Common myeloid progenitor, CD34-positive (primary cell): ENCODE measurements at regions not wholly inside any gene's neighbourhood (a gene's known extent, or its start where the extent isn't known, plus 50 kb on each side); places are given as distances from the start of the nearest gene placed in this dataset.

Source experiments
- CTCF ChIA-PET: fragments of 350-600 bp; sonication (Branson Sonifier 250); formaldehyde crosslinking; loops from one replicate; lab custom pipeline; 2021; ENCODE audit warnings: antibody characterized with exemption; lab: Charles Lee
- POLR2A ChIA-PET: fragments of 350-600 bp; sonication (Branson Sonifier 250); formaldehyde crosslinking; loops from one replicate; lab custom pipeline; 2021; ENCODE audit warnings: antibody characterized with exemption; lab: Charles Lee
- DNase-seq, 3 donors: peaks; one replicate each; pipeline versions ENCODE4 v3.0.0 to v3.0.0-alpha.2; 2013
- H3K27ac ChIP-seq, 2 experiments: 1 replicate in 1 of 2; 2 replicates in 1 of 2; pipeline ENCODE4 v1.7.0; 2013; ENCODE audit warnings: inconsistent platforms in 2 of 2, low read length in 2 of 2, mild to moderate bottlenecking in 2 of 2, low read depth in 1 of 2, moderate library complexity in 1 of 2; ENCODE audit not compliant: severe bottlenecking in 2 of 2, insufficient read depth in 1 of 2, poor library complexity in 1 of 2
- H3K27me3 ChIP-seq, 5 experiments: replicated peaks in 2 of 5; 1 replicate in 3 of 5; 2 replicates in 2 of 5; pipeline versions ENCODE4 v1.6.1 to v1.7.0; 2013; ENCODE audit warnings: low read length in 4 of 5, mild to moderate bottlenecking in 2 of 5, moderate library complexity in 2 of 5, inconsistent platforms in 1 of 5; ENCODE audit not compliant: insufficient read depth in 5 of 5, control insufficient read depth in 4 of 5
- H3K36me3 ChIP-seq, 4 experiments: 1 replicate in 2 of 4; 2 replicates in 2 of 4; pipeline versions ENCODE4 v1.6.1 to v1.7.0; 2013; ENCODE audit warnings: low read length in 3 of 4, control low read depth in 1 of 4, mild to moderate bottlenecking in 1 of 4; ENCODE audit not compliant: control insufficient read depth in 4 of 4, insufficient read depth in 4 of 4
- H3K4me1 ChIP-seq, 4 experiments: 1 replicate in 3 of 4; 2 replicates in 1 of 4; pipeline versions ENCODE4 v1.6.1 to v1.7.1; 2013; ENCODE audit warnings: low read length in 3 of 4, mild to moderate bottlenecking in 3 of 4, control low read depth in 1 of 4, inconsistent platforms in 1 of 4, moderate library complexity in 1 of 4; ENCODE audit not compliant: control insufficient read depth in 4 of 4, insufficient read depth in 4 of 4; ENCODE audit errors: control extremely low read depth in 1 of 4
- H3K4me3 ChIP-seq, 7 experiments: 1 replicate in 4 of 7; 2 replicates in 3 of 7; pipeline versions ENCODE4 v1.5.1 to v1.7.0; 2013; ENCODE audit warnings: mild to moderate bottlenecking in 7 of 7, low read length in 6 of 7, moderate library complexity in 6 of 7, inconsistent platforms in 2 of 7, low read depth in 2 of 7, control low read depth in 1 of 7; ENCODE audit not compliant: insufficient read depth in 4 of 7, control insufficient read depth in 1 of 7; ENCODE audit errors: extremely low read depth in 1 of 7
- H3K9me3 ChIP-seq, 5 experiments: 1 replicate in 4 of 5; 2 replicates in 1 of 5; pipeline versions ENCODE4 v1.6.1 to v1.7.1; 2013; ENCODE audit warnings: low read length in 4 of 5, mild to moderate bottlenecking in 2 of 5, inconsistent platforms in 1 of 5, low read depth in 1 of 5, moderate library complexity in 1 of 5; ENCODE audit not compliant: control insufficient read depth in 4 of 5, insufficient read depth in 2 of 5; ENCODE audit errors: control extremely low read depth in 1 of 5
- WGBS: methylation state at CpG from one replicate; pipeline ENCODE4 v1.1.5; 2013; ENCODE audit not compliant: insufficient coverage; 5-methylcytosine and 5-hydroxymethylcytosine counted together

DNA sequence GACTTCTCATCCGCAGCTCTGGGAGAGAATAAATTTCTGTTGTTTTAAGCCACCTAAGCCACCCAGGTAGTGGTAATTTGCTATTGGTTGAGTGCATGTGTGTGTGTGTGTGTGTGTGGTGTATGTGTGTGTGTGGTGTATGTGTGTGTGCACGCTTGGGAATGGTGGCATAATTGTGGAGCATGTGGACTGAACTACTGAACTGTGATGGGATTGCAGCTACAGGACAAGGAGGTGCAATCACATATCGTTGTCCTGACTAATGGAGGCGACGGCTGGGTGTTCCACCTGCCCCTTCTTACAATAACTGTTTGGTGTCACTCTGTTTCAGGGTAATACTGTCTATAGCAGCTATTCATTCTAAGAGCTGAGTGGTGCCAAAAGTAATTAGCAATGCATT is 448.7 kb upstream of the PFKP start:
- Histone ChIP-seq H3K9me3 (no peaks in the 10 kb centered on the region), H3K4me1 (peaks cover 0 to 8% (median 0%) of the 10 kb centered on the region in 4 experiments), H3K36me3 (no peaks in the 10 kb centered on the region), H3K27me3 (no peaks in the 10 kb centered on the region), H3K4me3 (no peak overlapping the region), H3K27ac (no peak overlapping the region)
- WGBS, result 94% methylated on average over 5 of the region's 5 CpGs
- no peak for DNase-seq
- ChIA-PET POLR2A (no interaction called here), CTCF (interaction anchor here (0.9 to 1.1 kb wide), 2 partner anchors 10 to 20 kb away, joined by 3 to 4 read pairs; no protein-coding TSS in a partner anchor)

DNA sequence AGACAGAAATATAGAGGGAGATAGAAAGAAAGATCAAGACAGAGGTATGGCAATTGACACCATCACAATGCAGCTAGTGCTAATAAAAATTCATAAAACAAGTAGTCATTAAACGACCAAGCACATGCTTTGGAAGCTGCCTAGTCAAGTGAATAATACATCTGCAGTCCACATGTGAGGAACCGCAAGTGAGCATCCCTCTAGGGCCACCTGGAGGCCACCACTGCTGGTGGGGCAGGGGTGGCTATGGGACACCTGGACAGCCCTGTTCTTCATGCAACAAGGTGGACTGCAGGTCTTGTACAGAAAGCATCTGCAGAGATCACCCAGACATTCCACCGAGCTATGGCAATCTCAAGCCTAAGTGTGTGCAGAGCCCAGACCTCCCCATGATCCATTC is 451.1 kb upstream of the PFKP start:
- no peak overlapping the region for H3K27ac ChIP-seq
- peaks cover 0 to 5% (median 3%) of the 10 kb centered on the region in 5 experiments for H3K9me3 ChIP-seq
- 100% methylated on average over 2 of the region's 3 CpGs for WGBS
- peaks cover 0 to 8% (median 0%) of the 10 kb centered on the region in 4 experiments for H3K4me1 ChIP-seq
- no peak for DNase-seq
- H3K27me3 ChIP-seq, result peaks cover 0 to 2% (median 0%) of the 10 kb centered on the region in 5 experiments
- ChIA-PET POLR2A (no interaction called here), CTCF (no interaction called here)
- H3K36me3 ChIP-seq, result no peaks in the 10 kb centered on the region
- no peak overlapping the region for H3K4me3 ChIP-seq

DNA sequence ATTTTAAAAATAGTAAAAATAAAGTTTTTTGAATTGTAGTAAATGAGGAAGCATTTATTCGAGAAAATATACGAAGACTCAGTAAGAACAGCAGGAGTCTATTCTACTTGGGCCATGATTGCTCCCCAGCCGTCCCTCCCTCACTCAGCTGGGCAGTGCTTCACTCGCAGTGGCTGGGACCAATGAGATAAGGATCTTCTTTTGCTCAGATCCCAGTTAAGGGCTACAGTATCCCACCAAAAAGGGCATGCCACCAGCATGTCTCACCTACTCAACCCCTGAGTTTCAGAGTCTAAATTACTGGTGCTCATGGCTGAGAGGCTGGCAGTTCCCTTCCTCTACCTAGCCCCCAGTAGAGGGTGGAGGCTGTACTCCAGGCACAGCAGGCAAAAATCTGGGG is 455.7 kb upstream of the PFKP start:
- ChIA-PET POLR2A (no interaction called here), CTCF (no interaction called here)
- Histone ChIP-seq H3K27ac (no peak overlapping the region), H3K4me3 (no peak overlapping the region), H3K4me1 (no peaks in the 10 kb centered on the region), H3K9me3 (peaks cover 0 to 5% (median 3%) of the 10 kb centered on the region in 5 experiments), H3K36me3 (no peaks in the 10 kb centered on the region), H3K27me3 (peaks cover 0 to 2% (median 0%) of the 10 kb centered on the region in 5 experiments)
- DNase-seq, result no peak
- 0% methylated on average over 1 of the region's 4 CpGs for WGBS

DNA sequence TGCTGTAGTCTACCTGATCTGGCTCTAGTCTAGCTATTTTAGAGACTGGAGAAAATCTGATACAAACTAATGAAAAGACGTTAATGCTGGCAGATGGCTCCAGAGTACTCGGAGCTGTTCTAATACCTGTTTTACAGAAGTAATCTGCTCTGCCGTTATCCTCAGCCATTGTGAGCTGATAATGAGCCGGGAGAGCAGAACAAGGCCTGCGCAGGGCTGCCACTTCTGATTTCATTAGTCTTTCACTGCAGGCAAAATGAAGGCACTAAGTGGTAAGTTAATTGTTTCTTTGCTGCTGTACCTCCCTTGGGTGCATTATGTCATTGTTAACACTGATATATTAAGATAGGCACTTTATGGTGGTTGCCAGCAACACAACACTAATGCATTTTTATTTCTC is 456.4 kb upstream of the PFKP start:
- Histone ChIP-seq H3K36me3 (no peaks in the 10 kb centered on the region), H3K27ac (no peak overlapping the region), H3K4me3 (no peak overlapping the region), H3K27me3 (peaks cover 0 to 4% (median 0%) of the 10 kb centered on the region in 5 experiments), H3K9me3 (peaks cover 0 to 5% (median 3%) of the 10 kb centered on the region in 5 experiments), H3K4me1 (no peaks in the 10 kb centered on the region)
- DNase-seq, result no peak
- CTCF ChIA-PET, result no interaction called here
- WGBS, result 87% methylated on average over 4 of the region's 5 CpGs
- POLR2A ChIA-PET, result no interaction called here

DNA sequence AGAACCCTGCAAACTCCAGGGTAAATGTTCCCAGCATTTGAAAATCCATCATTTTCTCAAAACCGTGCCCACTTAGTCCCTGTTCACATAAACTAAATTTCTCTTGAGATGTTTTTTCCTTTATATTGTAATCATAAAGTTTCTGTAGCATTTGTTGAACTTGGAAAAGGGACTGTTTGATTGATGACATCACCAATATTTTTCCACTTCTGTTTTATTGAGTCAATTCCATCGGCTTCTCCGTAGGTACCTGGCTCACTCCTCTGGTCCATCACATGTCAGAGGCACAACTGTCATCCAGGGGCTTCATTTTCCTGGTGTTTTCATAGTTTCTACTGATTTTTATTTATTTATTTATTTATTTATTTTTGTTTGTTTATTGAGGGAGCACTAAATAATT is 462.5 kb upstream of the PFKP start:
- CTCF ChIA-PET, result no interaction called here
- Histone ChIP-seq H3K27me3 (peaks cover 0 to 1% (median 0%) of the 10 kb centered on the region in 5 experiments), H3K27ac (no peak overlapping the region), H3K36me3 (no peaks in the 10 kb centered on the region), H3K4me1 (no peaks in the 10 kb centered on the region), H3K4me3 (no peak overlapping the region), H3K9me3 (no peaks in the 10 kb centered on the region)
- 100% methylated on average over 2 of the region's 3 CpGs for WGBS
- POLR2A ChIA-PET, result no interaction called here
- no peak for DNase-seq

DNA sequence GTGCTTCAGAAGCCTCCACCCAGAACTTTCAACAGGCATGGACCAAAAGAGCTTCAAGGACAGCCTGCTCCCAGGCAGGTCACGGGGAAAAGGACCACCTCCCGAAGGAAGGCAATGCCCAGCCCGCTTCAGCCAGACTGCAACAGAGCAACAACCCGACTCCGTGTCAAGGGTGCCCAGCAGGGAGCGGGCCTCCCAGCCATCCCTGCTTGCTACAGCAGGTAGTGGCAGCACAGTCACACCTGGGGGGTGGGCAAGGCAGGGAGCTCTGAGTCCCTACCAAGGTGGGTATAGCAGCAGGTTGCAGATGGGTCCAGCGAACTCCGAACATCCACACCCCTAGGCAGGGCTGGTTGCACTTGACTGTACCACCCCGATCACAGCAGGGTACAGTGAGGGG is 467.8 kb upstream of the PFKP start:
- H3K27ac ChIP-seq, result no peak overlapping the region
- no peaks in the 10 kb centered on the region for H3K36me3 ChIP-seq
- ChIA-PET POLR2A (interaction anchor here (0.6 kb wide), 1 partner anchor 262 kb away, joined by 3 read pairs; no protein-coding TSS in a partner anchor), CTCF (no interaction called here)
- no peak for DNase-seq
- 88% methylated on average over 9 of the region's 9 CpGs for WGBS
- H3K4me1 ChIP-seq, result no peaks in the 10 kb centered on the region
- H3K4me3 ChIP-seq, result no peak overlapping the region
- no peaks in the 10 kb centered on the region for H3K27me3 ChIP-seq
- no peaks in the 10 kb centered on the region for H3K9me3 ChIP-seq

DNA sequence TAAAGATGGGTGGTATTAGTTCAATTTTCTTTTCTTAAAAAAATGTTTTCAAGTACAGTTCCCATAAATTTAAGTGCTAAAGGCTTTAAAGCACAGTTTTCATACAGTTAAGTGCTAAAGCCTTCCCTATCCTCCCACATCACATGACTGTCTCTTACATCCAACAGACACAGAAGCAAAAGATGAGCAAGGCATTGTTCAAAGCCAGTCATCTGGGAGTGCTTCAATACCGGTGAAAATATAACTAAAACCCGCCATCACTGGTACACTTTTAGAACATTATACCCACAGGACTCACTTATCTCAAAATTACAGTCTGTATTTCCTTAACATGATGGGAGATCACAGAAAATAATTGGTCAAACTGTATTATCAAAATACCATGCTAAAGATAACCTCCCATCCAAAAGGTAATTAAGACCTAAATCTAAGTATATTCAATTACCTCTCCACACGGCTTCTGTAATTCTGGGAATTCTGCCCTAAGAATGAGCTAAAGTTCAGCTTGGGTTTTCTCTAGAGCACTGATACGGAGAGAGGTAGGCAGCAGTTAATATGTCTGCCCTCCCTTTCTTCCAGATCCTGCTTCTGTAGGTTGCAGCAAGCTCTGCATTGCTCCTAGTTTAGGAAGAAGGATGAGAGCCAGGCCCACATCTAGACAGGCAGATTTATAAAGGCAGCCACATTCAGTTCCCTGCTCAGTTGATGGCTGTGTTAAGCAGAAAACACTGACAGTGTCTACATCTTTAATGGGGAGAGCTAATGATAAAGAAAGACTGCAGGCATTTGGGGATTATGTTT is 474.8 kb upstream of the PFKP start:
- Histone ChIP-seq H3K4me1 (no peaks in the 10 kb centered on the region), H3K27ac (no peak overlapping the region), H3K9me3 (no peaks in the 10 kb centered on the region), H3K27me3 (peaks cover 0 to 2% (median 0%) of the 10 kb centered on the region in 5 experiments), H3K36me3 (no peaks in the 10 kb centered on the region), H3K4me3 (no peak overlapping the region)
- ChIA-PET CTCF (no interaction called here), POLR2A (no interaction called here)
- 70% methylated on average over 4 of the region's 4 CpGs for WGBS
- DNase-seq, result no peak
